ENCODE measurements at regions not wholly inside any gene's neighbourhood (a gene's known extent, or its start where the extent isn't known, plus 50 kb on each side); places are given as distances from the start of the nearest gene placed in this dataset.

GRCh38 chr6:159456349-159456748 is 236.7 kb downstream of the SOD2 start:
- TF ChIP-seq, protein P1, sequence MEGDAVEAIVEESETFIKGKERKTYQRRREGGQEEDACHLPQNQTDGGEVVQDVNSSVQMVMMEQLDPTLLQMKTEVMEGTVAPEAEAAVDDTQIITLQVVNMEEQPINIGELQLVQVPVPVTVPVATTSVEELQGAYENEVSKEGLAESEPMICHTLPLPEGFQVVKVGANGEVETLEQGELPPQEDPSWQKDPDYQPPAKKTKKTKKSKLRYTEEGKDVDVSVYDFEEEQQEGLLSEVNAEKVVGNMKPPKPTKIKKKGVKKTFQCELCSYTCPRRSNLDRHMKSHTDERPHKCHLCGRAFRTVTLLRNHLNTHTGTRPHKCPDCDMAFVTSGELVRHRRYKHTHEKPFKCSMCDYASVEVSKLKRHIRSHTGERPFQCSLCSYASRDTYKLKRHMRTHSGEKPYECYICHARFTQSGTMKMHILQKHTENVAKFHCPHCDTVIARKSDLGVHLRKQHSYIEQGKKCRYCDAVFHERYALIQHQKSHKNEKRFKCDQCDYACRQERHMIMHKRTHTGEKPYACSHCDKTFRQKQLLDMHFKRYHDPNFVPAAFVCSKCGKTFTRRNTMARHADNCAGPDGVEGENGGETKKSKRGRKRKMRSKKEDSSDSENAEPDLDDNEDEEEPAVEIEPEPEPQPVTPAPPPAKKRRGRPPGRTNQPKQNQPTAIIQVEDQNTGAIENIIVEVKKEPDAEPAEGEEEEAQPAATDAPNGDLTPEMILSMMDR (IDR thresholded peaks at IDR 0.05; ENCODE audit: insufficient read depth, low read length, missing control alignments), result no peak
- no peak overlapping the region for H3K4me3 ChIP-seq (ENCODE audit: low read depth, low read length)
- ChIA-PET POLR2A (no interaction called here), CTCF (no interaction called here)
- no peak for DNase-seq (ENCODE audit: low read depth, low spot score)

GRCh38 chr6:159455700-159456274 is 237.3 kb downstream of the SOD2 start:
- TF ChIP-seq, protein P1 (IDR thresholded peaks at IDR 0.05; ENCODE audit: insufficient read depth, low read length, missing control alignments), result no peak
- POLR2A ChIA-PET, result no interaction called here
- DNase-seq (ENCODE audit: low read depth, low spot score), result no peak
- no peak overlapping the region for H3K4me3 ChIP-seq (ENCODE audit: low read depth, low read length)
- CTCF ChIA-PET, result no interaction called here

GRCh38 chr6:159450815-159451465 is 242.1 kb downstream of the SOD2 start:
- POLR2A ChIA-PET, result no interaction called here
- DNase-seq (ENCODE audit: low read depth, low spot score), result peak; percentile 16
- H3K4me3 ChIP-seq (ENCODE audit: low read depth, low read length), result no peak overlapping the region
- TF ChIP-seq, protein P1 (IDR thresholded peaks at IDR 0.05; ENCODE audit: insufficient read depth, low read length, missing control alignments), result no peak
- CTCF ChIA-PET, result no interaction called here

- ChIA-PET CTCF (no interaction called here), POLR2A (no interaction called here)
- no peak overlapping the region for H3K4me3 ChIP-seq (ENCODE audit: low read depth, low read length)
- TF ChIP-seq, protein P1 (IDR thresholded peaks at IDR 0.05; ENCODE audit: insufficient read depth, low read length, missing control alignments), result no peak
- no peak for DNase-seq (ENCODE audit: low read depth, low spot score)
Measured at GRCh38 chr6:159446340-159446739, 246.7 kb downstream of the SOD2 start.

GRCh38 chr6:159445351-159445750 is 247.7 kb downstream of the SOD2 start:
- H3K4me3 ChIP-seq (ENCODE audit: low read depth, low read length), result no peak overlapping the region
- ChIA-PET POLR2A (no interaction called here), CTCF (no interaction called here)
- no peak for DNase-seq (ENCODE audit: low read depth, low spot score)
- TF ChIP-seq, protein P1 (IDR thresholded peaks at IDR 0.05; ENCODE audit: insufficient read depth, low read length, missing control alignments), result no peak

DNA sequence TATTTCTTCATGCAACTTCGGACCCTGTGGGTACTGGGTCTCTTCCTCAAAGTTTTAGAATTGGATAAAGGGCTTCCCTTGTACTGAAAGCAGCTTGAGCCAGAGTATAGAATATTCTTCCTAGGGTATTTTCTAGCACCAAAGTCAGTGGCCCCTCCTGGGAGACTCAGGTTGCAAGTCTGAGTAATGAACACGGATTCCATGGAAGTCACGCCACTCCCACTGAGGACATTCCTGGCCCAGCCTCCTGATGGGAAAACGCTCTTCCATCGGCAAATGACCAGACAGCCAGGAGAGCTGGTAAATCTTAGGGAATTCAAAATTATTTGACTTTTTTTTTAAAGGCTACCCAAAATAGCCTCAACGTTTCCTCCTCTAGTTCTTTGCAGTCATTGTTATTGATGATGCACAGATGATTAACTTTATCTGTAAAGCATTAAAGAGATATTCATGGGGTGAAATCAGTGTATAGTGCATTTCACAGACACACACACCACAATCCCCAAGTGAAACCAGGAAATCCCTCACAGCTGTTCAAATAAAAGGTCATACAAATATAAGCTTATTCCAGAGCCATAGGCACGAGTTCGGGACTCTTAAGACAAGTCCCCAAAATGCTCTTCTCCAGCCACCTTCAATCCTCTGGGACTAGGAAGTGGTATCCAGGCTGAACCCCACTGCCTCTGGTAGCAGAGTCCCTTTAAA is 248.8 kb downstream of the SOD2 start:
- H3K4me3 ChIP-seq (ENCODE audit: low read depth, low read length), result no peak overlapping the region
- TF ChIP-seq, protein P1 (IDR thresholded peaks at IDR 0.05; ENCODE audit: insufficient read depth, low read length, missing control alignments), result no peak
- no peak for DNase-seq (ENCODE audit: low read depth, low spot score)
- ChIA-PET CTCF (no interaction called here), POLR2A (no interaction called here)
